OCI-LY3 (cell line): ENCODE measurements at regions not wholly inside any gene's neighbourhood (a gene's known extent, or its start where the extent isn't known, plus 50 kb on each side); places are given as distances from the start of the nearest gene placed in this dataset.

Experiments
- H2AFZ ChIP-seq: fragments of 200-600, 300-600 bp; shearing (Covaris generic); 2 replicates; pipeline ENCODE4 v1.6.0; 2014; ENCODE audit warnings: antibody characterized with exemption, low read depth, low read length
- H3K27ac ChIP-seq: fragments of 200-600, 300-600 bp; sonication (generic); 2 replicates; pipeline ENCODE4 v1.5.1; 2014; ENCODE audit warnings: mild to moderate bottlenecking, low read length, moderate library complexity, mixed read lengths
- H3K27me3 ChIP-seq: fragments of 200-600, 300-600 bp; sonication (generic); 2 replicates; pipeline ENCODE4 v1.6.1; 2014; ENCODE audit warnings: low read depth, low read length, mixed read lengths
- H3K36me3 ChIP-seq: fragments of 200-600, 300-600 bp; sonication (generic); replicated peaks from 2 replicates; pipeline ENCODE3; 2014; ENCODE audit warnings: low read depth, low read length, mixed read lengths
- H3K4me1 ChIP-seq: fragments of 300-600, 200-600 bp; sonication (generic); 2 replicates; pipeline ENCODE4 v1.6.1; 2014; ENCODE audit warnings: low read length, mixed read lengths
- H3K4me2 ChIP-seq: fragments of 200-600, 300-600 bp; sonication (generic); 2 replicates; pipeline ENCODE4 v1.6.1; 2014; ENCODE audit warnings: low read length, mixed read lengths
- H3K4me3 ChIP-seq: fragments of 300-600, 200-600 bp; sonication (generic); 2 replicates; pipeline ENCODE4 v1.5.1; 2014; ENCODE audit warnings: antibody characterized with exemption, mild to moderate bottlenecking, low read length, moderate library complexity
- H3K79me2 ChIP-seq: fragments of 300-600, 200-600 bp; shearing (Covaris generic); 2 replicates; pipeline ENCODE4 v1.6.1; 2014; ENCODE audit warnings: mild to moderate bottlenecking, low read length, mixed read lengths
- H3K9ac ChIP-seq: fragments of 300-600, 200-600 bp; shearing (Covaris generic); 2 replicates; pipeline ENCODE4 v1.6.0; 2014; ENCODE audit warnings: mild to moderate bottlenecking, low read length, moderate library complexity
- H3K9me3 ChIP-seq: fragments of 200-600, 300-600 bp; shearing (Covaris generic); 2 replicates; pipeline ENCODE4 v1.6.1; 2014; ENCODE audit warnings: low read length, mixed read lengths; ENCODE audit not compliant: insufficient read depth
- H4K20me1 ChIP-seq: fragments of 200-600, 300-600 bp; sonication (generic); 2 replicates; pipeline ENCODE4 v1.6.1; 2016; ENCODE audit warnings: low read length, mixed read lengths; ENCODE audit not compliant: insufficient read depth
- CTCF ChIP-seq: fragments of 200-600, 300-600 bp; sonication (generic); IDR thresholded peaks from 2 replicates; pipeline ENCODE4 v1.5.1; 2014; ENCODE audit warnings: antibody characterized with exemption, low read length, low read depth
- EZH2phosphoT487 ChIP-seq: fragments of 200-600 bp; shearing (Covaris generic); IDR thresholded peaks from 2 replicates; pipeline ENCODE4 v1.6.1; 2018; ENCODE audit warnings: antibody characterized with exemption, mixed run types, low read depth

DNA sequence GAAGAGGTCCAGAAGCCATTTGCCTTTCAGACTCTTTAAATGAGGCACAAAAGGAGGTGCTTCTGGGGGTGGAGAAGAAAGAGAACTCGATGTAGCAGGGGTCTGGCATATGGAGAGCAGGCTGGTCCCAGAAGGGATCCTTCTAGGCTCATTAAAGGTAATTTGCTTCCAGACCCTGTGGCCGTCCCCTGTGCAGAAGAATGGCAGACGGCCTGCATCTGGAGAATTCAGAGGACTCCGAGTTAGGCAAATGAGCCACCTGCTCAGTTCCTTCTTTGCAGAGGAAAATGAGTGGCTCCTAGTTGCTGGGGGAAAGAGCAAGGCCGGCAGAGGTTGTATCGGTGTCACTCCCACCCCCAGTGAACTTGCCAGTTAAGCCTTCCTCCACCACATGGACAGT, 73.8 kb upstream of the FAM180A start:
- no peak overlapping the region for H3K27ac ChIP-seq
- H3K4me1 ChIP-seq, result peaks cover 26% of the 10 kb centered on the region
- no peaks in the 10 kb centered on the region for H3K9me3 ChIP-seq
- no peaks in the 10 kb centered on the region for H3K36me3 ChIP-seq
- no peaks in the 10 kb centered on the region for H3K79me2 ChIP-seq
- H3K9ac ChIP-seq, result no peak overlapping the region
- TF ChIP-seq CTCF (no peak), EZH2phosphoT487 (no peak)
- no peaks in the 10 kb centered on the region for H4K20me1 ChIP-seq
- 0 out of 2 replicates have a peak overlapping the region, but pooled peaks have one; percentile 22 for H2AFZ ChIP-seq
- H3K4me3 ChIP-seq, result peak overlapping the region; percentile 53
- peaks cover 76% of the 10 kb centered on the region for H3K27me3 ChIP-seq
- H3K4me2 ChIP-seq, result peak overlapping the region; percentile 71

DNA sequence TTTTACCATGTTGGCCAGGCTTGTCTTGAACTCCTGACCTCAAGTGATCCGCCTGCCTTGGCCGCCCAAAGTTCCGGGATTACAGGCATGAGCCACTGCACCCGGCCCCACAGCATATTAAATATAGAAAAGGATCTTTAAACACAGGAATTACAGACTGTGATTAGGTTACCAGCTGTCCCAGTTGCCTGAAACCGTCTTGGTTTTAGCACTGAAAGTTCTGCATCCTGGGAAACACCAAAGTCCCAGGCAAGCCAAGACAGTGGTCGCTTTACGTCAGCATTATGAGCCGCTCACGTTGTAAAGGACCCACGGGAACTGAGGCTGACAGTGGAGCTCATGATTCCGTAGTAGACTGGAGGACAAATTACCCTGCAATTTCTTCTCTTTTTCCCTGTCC, 69.0 kb upstream of the FAM180A start:
- Histone ChIP-seq H3K27ac (no peak overlapping the region), H3K4me3 (no peak overlapping the region), H4K20me1 (no peaks in the 10 kb centered on the region), H3K79me2 (no peaks in the 10 kb centered on the region), H3K36me3 (no peaks in the 10 kb centered on the region), H3K27me3 (peaks cover 57% of the 10 kb centered on the region), H3K9me3 (no peaks in the 10 kb centered on the region), H3K9ac (no peak overlapping the region), H3K4me1 (peaks cover 12% of the 10 kb centered on the region), H2AFZ (no peak overlapping the region), H3K4me2 (no peak overlapping the region)
- TF ChIP-seq CTCF, result no peak
- TF ChIP-seq EZH2phosphoT487, result no peak

GRCh38 chr7:135815033-135815432, 66.4 kb upstream of the FAM180A start:
- no peaks in the 10 kb centered on the region for H3K79me2 ChIP-seq
- no peak overlapping the region for H3K4me3 ChIP-seq
- H3K9me3 ChIP-seq, result no peaks in the 10 kb centered on the region
- H3K36me3 ChIP-seq, result no peaks in the 10 kb centered on the region
- H3K27me3 ChIP-seq, result peaks cover 61% of the 10 kb centered on the region
- TF ChIP-seq EZH2phosphoT487, result no peak
- no peak for TF ChIP-seq CTCF
- H3K4me1 ChIP-seq, result peaks cover 5% of the 10 kb centered on the region; the same call in 1 of the 2 replicates
- no peak overlapping the region for H2AFZ ChIP-seq
- H3K4me2 ChIP-seq, result no peak overlapping the region
- H4K20me1 ChIP-seq, result no peaks in the 10 kb centered on the region
- H3K27ac ChIP-seq, result no peak overlapping the region
- no peak overlapping the region for H3K9ac ChIP-seq

DNA sequence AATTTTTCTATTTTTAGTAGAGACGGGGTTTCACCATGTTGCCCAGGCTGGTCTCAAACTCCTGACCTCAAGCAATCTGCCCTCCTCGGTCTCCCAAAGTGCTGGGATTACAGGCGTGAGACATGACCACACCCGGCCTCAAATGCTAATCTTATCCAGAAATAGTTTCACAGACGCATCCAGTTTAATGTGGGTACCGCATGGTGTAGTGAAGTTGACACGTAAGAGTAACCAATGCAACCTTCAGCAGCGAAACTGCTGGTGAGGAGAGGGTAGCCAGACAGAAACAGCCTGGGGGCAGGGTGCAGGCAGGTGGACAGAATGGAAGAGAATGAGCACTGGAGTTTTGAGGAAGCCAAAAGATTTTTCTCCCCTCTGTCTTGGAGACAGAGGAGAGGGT, 63.5 kb upstream of the FAM180A start:
- H3K27me3 ChIP-seq, result peaks cover 41% of the 10 kb centered on the region
- no peaks in the 10 kb centered on the region for H3K9me3 ChIP-seq
- H3K79me2 ChIP-seq, result no peaks in the 10 kb centered on the region
- H2AFZ ChIP-seq, result no peak overlapping the region
- H3K27ac ChIP-seq, result no peak overlapping the region
- H3K4me1 ChIP-seq, result peaks cover 15% of the 10 kb centered on the region; the same call in 1 of the 2 replicates
- TF ChIP-seq EZH2phosphoT487 (no peak), CTCF (no peak)
- no peaks in the 10 kb centered on the region for H4K20me1 ChIP-seq
- H3K4me3 ChIP-seq, result no peak overlapping the region
- H3K9ac ChIP-seq, result no peak overlapping the region
- H3K4me2 ChIP-seq, result no peak overlapping the region
- H3K36me3 ChIP-seq, result no peaks in the 10 kb centered on the region
